8988T (cell line): ENCODE measurements at regions not wholly inside any gene's neighbourhood (a gene's known extent, or its start where the extent isn't known, plus 50 kb on each side); places are given as distances from the start of the nearest gene placed in this dataset.

Experiments
- DNase-seq: peaks from one replicate; pipeline ENCODE4 v3.0.0; 2011

GRCh38 chr13:99911965-99912566 lies 59.5 kb downstream of the ZIC5 start:
- no peak for DNase-seq

- no peak for DNase-seq
These were observed 60.2 kb downstream of the ZIC5 start for GRCh38 chr13:99911069-99911964.

GRCh38 chr13:99909836-99910619 lies 61.5 kb downstream of the ZIC5 start:
- DNase-seq = no peak

GRCh38 chr13:99909097-99909835 lies 62.3 kb downstream of the ZIC5 start:
- DNase-seq = no peak

- no peak for DNase-seq
These were observed 63.3 kb downstream of the ZIC5 start for GRCh38 chr13:99908140-99908803.

- DNase-seq = no peak
These were observed 63.9 kb downstream of the ZIC5 start for GRCh38 chr13:99907627-99908026.

GRCh38 chr13:99907038-99907437 lies 64.5 kb downstream of the ZIC5 start:
- no peak for DNase-seq

GRCh38 chr13:99905814-99906213 lies 65.8 kb downstream of the ZIC5 start:
- no peak for DNase-seq

- DNase-seq = no peak
These were observed 66.3 kb downstream of the ZIC5 start for GRCh38 chr13:99905224-99905623.

- DNase-seq = no peak
These were observed 68.4 kb downstream of the ZIC5 start for GRCh38 chr13:99903140-99903539.

GRCh38 chr13:99902657-99903056 lies 68.9 kb downstream of the ZIC5 start:
- no peak for DNase-seq

GRCh38 chr13:99900960-99901359 lies 70.6 kb downstream of the ZIC5 start:
- no peak for DNase-seq

GRCh38 chr13:99898421-99898820 lies 73.1 kb downstream of the ZIC5 start:
- no peak for DNase-seq

- DNase-seq = no peak
These were observed 74.5 kb downstream of the ZIC5 start for GRCh38 chr13:99897076-99897440.

- DNase-seq = no peak
These were observed 75.0 kb downstream of the ZIC5 start for GRCh38 chr13:99896369-99897075.

- no peak for DNase-seq
These were observed 75.9 kb downstream of the ZIC5 start for GRCh38 chr13:99895444-99896368.

GRCh38 chr13:99894840-99895443 lies 76.6 kb downstream of the ZIC5 start:
- DNase-seq = no peak

GRCh38 chr13:99894105-99894839 lies 77.3 kb downstream of the ZIC5 start:
- no peak for DNase-seq

GRCh38 chr13:99893567-99893966 lies 78.0 kb downstream of the ZIC5 start:
- DNase-seq = no peak
